HCT116 (cell line): ENCODE measurements at regions not wholly inside any gene's neighbourhood (a gene's known extent, or its start where the extent isn't known, plus 50 kb on each side); places are given as distances from the start of the nearest gene placed in this dataset.

Source experiments
- ELF1 ChIP-seq: IDR thresholded peaks from 2 replicates; pipeline ENCODE4 v1.6.1; 2012; ENCODE audit warnings: low read depth, borderline replicate concordance
- EZH2 ChIP-seq: fragments of 200-600 bp; sonication (generic); IDR thresholded peaks from 2 replicates; pipeline ENCODE4 v1.6.1; 2017; ENCODE audit warnings: antibody characterized with exemption, mixed run types
- EZH2phosphoT487 ChIP-seq: fragments of 200-600 bp; IDR thresholded peaks from 2 replicates; pipeline ENCODE4 v1.6.1; 2018; ENCODE audit warnings: antibody characterized with exemption, borderline replicate concordance
- POLR2A ChIP-seq: IDR thresholded peaks from 2 replicates; pipeline ENCODE4 v1.7.0; 2011; ENCODE audit warnings: borderline replicate concordance; ENCODE audit not compliant: insufficient read depth, insufficient read length; ENCODE audit errors: extremely low read depth
- POLR2AphosphoS5 ChIP-seq: IDR thresholded peaks from 2 replicates; pipeline ENCODE4 v1.6.1; 2011; ENCODE audit warnings: mild to moderate bottlenecking, low read depth, low read length, moderate library complexity
- RAD21 ChIP-seq: IDR thresholded peaks from 2 replicates; pipeline ENCODE4 v1.6.1; 2012; ENCODE audit warnings: low read depth, mild to moderate bottlenecking
- SIN3A ChIP-seq: IDR thresholded peaks from 2 replicates; pipeline ENCODE4 v1.6.1; 2012; ENCODE audit warnings: low read depth
- SRF ChIP-seq: IDR thresholded peaks from 2 replicates; pipeline ENCODE4 v1.6.1; 2012; ENCODE audit warnings: low read depth
- TF ChIP-seq, protein P1 (sequence below), 3 experiments: fragments of 200-600 bp in 1 of 3; sonication (generic) in 1 of 3; IDR thresholded peaks in 2 of 3; conservative IDR thresholded peaks in 1 of 3; 2 replicates each; pipeline ENCODE4 v1.5.1; 2012 to 2017; ENCODE audit warnings: low read depth in 2 of 3, low read length in 2 of 3, antibody characterized with exemption in 1 of 3, borderline replicate concordance in 1 of 3, control low read depth in 1 of 3, mild to moderate bottlenecking in 1 of 3, mixed read lengths in 1 of 3, mixed run types in 1 of 3, moderate library complexity in 1 of 3; ENCODE audit not compliant: insufficient read depth in 1 of 3
- TF ChIP-seq, protein P2 (sequence below): IDR thresholded peaks from 2 replicates; pipeline ENCODE4 v1.6.1; 2012
- TF ChIP-seq, protein P3 (sequence below): IDR thresholded peaks from 2 replicates; pipeline ENCODE4 v1.6.1; 2011; ENCODE audit warnings: mild to moderate bottlenecking, low read length, moderate library complexity; ENCODE audit not compliant: insufficient replicate concordance; ENCODE audit errors: extremely low read depth
- TF ChIP-seq, protein P4 (sequence below): IDR thresholded peaks from 2 replicates; pipeline ENCODE4 v1.6.1; 2012

DNA sequence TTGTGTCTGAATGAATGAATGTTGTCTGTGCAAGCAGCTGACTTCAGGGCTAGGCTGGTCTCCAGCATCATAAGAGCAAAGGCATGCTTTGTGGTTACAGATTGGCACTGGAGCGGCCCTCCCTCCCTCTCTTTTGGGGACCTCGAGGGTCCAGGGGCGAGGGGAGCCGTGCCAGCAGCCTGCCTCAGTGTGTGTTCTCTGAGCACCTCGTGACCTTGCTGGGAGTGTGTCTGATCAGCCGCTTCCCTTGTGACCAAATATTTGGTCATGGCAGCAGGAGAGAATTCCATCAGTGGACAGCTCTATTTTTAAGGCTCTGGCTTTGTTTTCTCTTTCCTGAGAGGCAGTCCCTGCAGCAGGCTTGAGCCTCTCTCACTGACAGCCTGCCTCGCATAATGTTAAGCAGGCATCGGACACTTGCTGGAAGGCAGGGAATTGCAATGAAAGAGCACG, 329.7 kb downstream of the UQCRFS1 start:
- TF ChIP-seq POLR2AphosphoS5 (no peak), RAD21 (no peak), SRF (no peak), EZH2phosphoT487 (no peak), SIN3A (no peak), EZH2 (no peak), POLR2A (no peak), ELF1 (no peak)
- TF ChIP-seq, protein P1, sequence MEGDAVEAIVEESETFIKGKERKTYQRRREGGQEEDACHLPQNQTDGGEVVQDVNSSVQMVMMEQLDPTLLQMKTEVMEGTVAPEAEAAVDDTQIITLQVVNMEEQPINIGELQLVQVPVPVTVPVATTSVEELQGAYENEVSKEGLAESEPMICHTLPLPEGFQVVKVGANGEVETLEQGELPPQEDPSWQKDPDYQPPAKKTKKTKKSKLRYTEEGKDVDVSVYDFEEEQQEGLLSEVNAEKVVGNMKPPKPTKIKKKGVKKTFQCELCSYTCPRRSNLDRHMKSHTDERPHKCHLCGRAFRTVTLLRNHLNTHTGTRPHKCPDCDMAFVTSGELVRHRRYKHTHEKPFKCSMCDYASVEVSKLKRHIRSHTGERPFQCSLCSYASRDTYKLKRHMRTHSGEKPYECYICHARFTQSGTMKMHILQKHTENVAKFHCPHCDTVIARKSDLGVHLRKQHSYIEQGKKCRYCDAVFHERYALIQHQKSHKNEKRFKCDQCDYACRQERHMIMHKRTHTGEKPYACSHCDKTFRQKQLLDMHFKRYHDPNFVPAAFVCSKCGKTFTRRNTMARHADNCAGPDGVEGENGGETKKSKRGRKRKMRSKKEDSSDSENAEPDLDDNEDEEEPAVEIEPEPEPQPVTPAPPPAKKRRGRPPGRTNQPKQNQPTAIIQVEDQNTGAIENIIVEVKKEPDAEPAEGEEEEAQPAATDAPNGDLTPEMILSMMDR (IDR thresholded peaks at IDR 0.05 in 2 of 3, conservative IDR thresholded peaks at IDR 0.05 in 1 of 3; ENCODE audit: borderline replicate concordance in 1 of 3, insufficient read depth in 1 of 3, low read depth in 2 of 3, low read length in 2 of 3) = no peak
- TF ChIP-seq, protein P2, sequence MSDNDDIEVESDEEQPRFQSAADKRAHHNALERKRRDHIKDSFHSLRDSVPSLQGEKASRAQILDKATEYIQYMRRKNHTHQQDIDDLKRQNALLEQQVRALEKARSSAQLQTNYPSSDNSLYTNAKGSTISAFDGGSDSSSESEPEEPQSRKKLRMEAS = no peak
- TF ChIP-seq, protein P3, sequence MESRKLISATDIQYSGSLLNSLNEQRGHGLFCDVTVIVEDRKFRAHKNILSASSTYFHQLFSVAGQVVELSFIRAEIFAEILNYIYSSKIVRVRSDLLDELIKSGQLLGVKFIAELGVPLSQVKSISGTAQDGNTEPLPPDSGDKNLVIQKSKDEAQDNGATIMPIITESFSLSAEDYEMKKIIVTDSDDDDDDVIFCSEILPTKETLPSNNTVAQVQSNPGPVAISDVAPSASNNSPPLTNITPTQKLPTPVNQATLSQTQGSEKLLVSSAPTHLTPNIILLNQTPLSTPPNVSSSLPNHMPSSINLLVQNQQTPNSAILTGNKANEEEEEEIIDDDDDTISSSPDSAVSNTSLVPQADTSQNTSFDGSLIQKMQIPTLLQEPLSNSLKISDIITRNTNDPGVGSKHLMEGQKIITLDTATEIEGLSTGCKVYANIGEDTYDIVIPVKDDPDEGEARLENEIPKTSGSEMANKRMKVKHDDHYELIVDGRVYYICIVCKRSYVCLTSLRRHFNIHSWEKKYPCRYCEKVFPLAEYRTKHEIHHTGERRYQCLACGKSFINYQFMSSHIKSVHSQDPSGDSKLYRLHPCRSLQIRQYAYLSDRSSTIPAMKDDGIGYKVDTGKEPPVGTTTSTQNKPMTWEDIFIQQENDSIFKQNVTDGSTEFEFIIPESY = no peak
- TF ChIP-seq, protein P4, sequence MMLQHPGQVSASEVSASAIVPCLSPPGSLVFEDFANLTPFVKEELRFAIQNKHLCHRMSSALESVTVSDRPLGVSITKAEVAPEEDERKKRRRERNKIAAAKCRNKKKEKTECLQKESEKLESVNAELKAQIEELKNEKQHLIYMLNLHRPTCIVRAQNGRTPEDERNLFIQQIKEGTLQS = no peak
